GM12891 (cell line): ENCODE measurements at regions not wholly inside any gene's neighbourhood (a gene's known extent, or its start where the extent isn't known, plus 50 kb on each side); places are given as distances from the start of the nearest gene placed in this dataset.

Source experiments
- POLR2A ChIP-seq: IDR thresholded peaks from 2 replicates; pipeline ENCODE4 v1.6.1; 2011; ENCODE audit warnings: low read depth, low read length, control low read depth
- TAF1 ChIP-seq: IDR thresholded peaks from 2 replicates; pipeline ENCODE4 v1.6.1; 2011; ENCODE audit warnings: low read depth, low read length, control low read depth

GRCh38 chr5:14971873-14972272 is 100.3 kb upstream of the ANKH start:
- TF ChIP-seq TAF1, result no peak
- no peak for TF ChIP-seq POLR2A
